K562 (cell line): ENCODE measurements at regions not wholly inside any gene's neighbourhood (a gene's known extent, or its start where the extent isn't known, plus 50 kb on each side); places are given as distances from the start of the nearest gene placed in this dataset.

Source experiments
- ARNT ChIP-seq, 2 experiments: fragments of 450-650 bp; IDR thresholded peaks; 2 replicates each; pipeline ENCODE4 v1.6.1; 2016; ENCODE audit warnings: mild to moderate bottlenecking in 1 of 2
- BRD9 ChIP-seq: fragments of 450-650 bp; IDR thresholded peaks from 2 replicates; pipeline ENCODE4 v1.6.1; 2018; ENCODE audit warnings: low read depth; ENCODE audit not compliant: partially characterized antibody
- HSF4 ChIP-seq: fragments of 250-450 bp; sonication (Bioruptor Pico); IDR thresholded peaks from 2 replicates; pipeline ENCODE4 v2.1.2; 2022; ENCODE audit warnings: mild to moderate bottlenecking, moderate library complexity, borderline replicate concordance
- KDM1A ChIP-seq, 2 experiments: fragments of 450-650 bp; IDR thresholded peaks; 2 replicates each; pipeline ENCODE4 v1.6.1; 2016; ENCODE audit warnings: mild to moderate bottlenecking in 2 of 2
- L3MBTL2 ChIP-seq: fragments of 450-650 bp; IDR thresholded peaks from 2 replicates; pipeline ENCODE4 v1.6.1; 2016; ENCODE audit warnings: mild to moderate bottlenecking, moderate library complexity
- MAZ ChIP-seq, 2 experiments: fragments of 450-650 bp in 1 of 2; sonication (generic) in 1 of 2; formaldehyde crosslinking; IDR thresholded peaks in 1 of 2; conservative IDR thresholded peaks in 1 of 2; 2 replicates each; pipeline versions ENCODE4 v1.4.0 to v1.5.0; 2020; ENCODE audit warnings: mild to moderate bottlenecking in 1 of 2, missing genetic modification reagents in 1 of 2
- NELFE ChIP-seq: IDR thresholded peaks from 2 replicates; pipeline ENCODE4 v1.6.1; 2011; ENCODE audit warnings: mild to moderate bottlenecking; ENCODE audit not compliant: insufficient read depth, insufficient read length
- RAD21 ChIP-seq, 2 experiments: fragments of 250-450 bp in 1 of 2; fragments of 450-650 bp in 1 of 2; sonication (Bioruptor Pico) in 1 of 2; formaldehyde crosslinking in 1 of 2; IDR thresholded peaks in 1 of 2; conservative IDR thresholded peaks in 1 of 2; 2 replicates each; pipeline versions ENCODE4 v1.4.0 to v1.8.0; 2020 to 2022; ENCODE audit warnings: mild to moderate bottlenecking in 2 of 2, moderate library complexity in 1 of 2
- SMAD1 ChIP-seq: fragments of 150-350 bp; IDR thresholded peaks from 2 replicates; pipeline ENCODE4 v1.6.1; 2014; ENCODE audit warnings: low read length, low read depth; ENCODE audit not compliant: partially characterized antibody
- SMAD3 ChIP-seq: fragments of 450-650 bp; formaldehyde crosslinking; conservative IDR thresholded peaks from 2 replicates; pipeline ENCODE4 v1.4.0; 2020; ENCODE audit warnings: mild to moderate bottlenecking
- STAT5B ChIP-seq: fragments of 250-450 bp; sonication (Bioruptor Pico); IDR thresholded peaks from 2 replicates; pipeline ENCODE4 v1.8.0; 2021; ENCODE audit warnings: mild to moderate bottlenecking, inconsistent platforms
- ZNF586 ChIP-seq: fragments of 450-650 bp; formaldehyde crosslinking; conservative IDR thresholded peaks from 2 replicates; pipeline ENCODE4 v1.4.0; 2020; ENCODE audit warnings: mild to moderate bottlenecking, moderate library complexity
- ZNF644 ChIP-seq: fragments of 200-800 bp; sonication (Bioruptor generic); IDR thresholded peaks from 2 replicates; pipeline ENCODE4 v1.6.1; 2016; ENCODE audit warnings: low read depth, missing genetic modification characterization, missing compliant biosample characterization
- ZNF696 ChIP-seq: fragments of 250-450 bp; sonication (Bioruptor Pico); conservative IDR thresholded peaks from 2 replicates; pipeline ENCODE4 v1.4.0; 2020; ENCODE audit warnings: mild to moderate bottlenecking, moderate library complexity
- TF ChIP-seq, protein P1 (sequence below): fragments of 200-800 bp; sonication (Bioruptor generic); IDR thresholded peaks from 2 replicates; pipeline ENCODE4 v1.6.1; 2016; ENCODE audit warnings: missing genetic modification characterization, missing compliant biosample characterization
- TF ChIP-seq, protein P2 (sequence below): fragments of 250-450 bp; sonication (Bioruptor Pico); IDR thresholded peaks from 2 replicates; pipeline ENCODE4 v1.4.0; 2020; ENCODE audit warnings: mild to moderate bottlenecking, moderate library complexity
- TF ChIP-seq, protein P3 (sequence below): fragments of 450-650 bp; formaldehyde crosslinking; IDR thresholded peaks from 2 replicates; pipeline ENCODE4 v1.4.0; 2020; ENCODE audit warnings: mild to moderate bottlenecking, moderate library complexity
- TF ChIP-seq, protein P4 (sequence below): IDR thresholded peaks from 2 replicates; pipeline ENCODE4 v1.6.1; 2016; ENCODE audit warnings: missing genetic modification characterization, missing compliant biosample characterization

DNA sequence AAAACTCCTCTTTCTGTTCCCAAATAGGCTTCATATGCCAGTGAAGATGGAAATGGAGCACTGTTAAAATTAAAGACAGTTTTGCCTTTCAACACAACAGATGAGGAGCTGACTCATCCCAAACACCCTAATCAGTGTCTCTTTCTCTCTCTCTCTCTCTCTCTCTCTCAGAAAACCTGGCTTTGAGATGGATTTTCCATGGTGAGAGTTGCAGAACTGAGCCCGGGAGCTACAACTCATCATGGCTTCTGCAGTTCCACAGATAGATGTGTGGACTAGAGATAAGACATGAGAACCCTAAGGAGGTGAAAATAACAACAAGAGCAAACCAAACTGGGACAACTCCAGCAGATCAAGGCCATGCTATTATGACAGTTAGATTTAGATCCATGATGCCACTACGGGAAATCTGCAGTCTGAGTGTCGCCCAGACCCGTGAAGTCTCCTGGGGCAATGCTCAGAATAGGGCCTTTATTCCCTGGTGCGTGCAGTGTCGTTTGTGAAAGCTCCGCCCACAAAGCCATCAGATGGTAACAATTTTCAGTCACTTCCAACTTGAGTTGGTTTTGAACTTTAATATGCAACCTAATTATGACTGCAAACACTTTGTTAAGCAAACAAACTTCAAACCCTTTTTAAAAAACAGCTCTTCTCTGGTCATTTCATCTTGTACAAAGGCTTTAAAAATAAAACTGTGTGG is 338.2 kb upstream of the PREP start (continued):
- TF ChIP-seq, protein P1, sequence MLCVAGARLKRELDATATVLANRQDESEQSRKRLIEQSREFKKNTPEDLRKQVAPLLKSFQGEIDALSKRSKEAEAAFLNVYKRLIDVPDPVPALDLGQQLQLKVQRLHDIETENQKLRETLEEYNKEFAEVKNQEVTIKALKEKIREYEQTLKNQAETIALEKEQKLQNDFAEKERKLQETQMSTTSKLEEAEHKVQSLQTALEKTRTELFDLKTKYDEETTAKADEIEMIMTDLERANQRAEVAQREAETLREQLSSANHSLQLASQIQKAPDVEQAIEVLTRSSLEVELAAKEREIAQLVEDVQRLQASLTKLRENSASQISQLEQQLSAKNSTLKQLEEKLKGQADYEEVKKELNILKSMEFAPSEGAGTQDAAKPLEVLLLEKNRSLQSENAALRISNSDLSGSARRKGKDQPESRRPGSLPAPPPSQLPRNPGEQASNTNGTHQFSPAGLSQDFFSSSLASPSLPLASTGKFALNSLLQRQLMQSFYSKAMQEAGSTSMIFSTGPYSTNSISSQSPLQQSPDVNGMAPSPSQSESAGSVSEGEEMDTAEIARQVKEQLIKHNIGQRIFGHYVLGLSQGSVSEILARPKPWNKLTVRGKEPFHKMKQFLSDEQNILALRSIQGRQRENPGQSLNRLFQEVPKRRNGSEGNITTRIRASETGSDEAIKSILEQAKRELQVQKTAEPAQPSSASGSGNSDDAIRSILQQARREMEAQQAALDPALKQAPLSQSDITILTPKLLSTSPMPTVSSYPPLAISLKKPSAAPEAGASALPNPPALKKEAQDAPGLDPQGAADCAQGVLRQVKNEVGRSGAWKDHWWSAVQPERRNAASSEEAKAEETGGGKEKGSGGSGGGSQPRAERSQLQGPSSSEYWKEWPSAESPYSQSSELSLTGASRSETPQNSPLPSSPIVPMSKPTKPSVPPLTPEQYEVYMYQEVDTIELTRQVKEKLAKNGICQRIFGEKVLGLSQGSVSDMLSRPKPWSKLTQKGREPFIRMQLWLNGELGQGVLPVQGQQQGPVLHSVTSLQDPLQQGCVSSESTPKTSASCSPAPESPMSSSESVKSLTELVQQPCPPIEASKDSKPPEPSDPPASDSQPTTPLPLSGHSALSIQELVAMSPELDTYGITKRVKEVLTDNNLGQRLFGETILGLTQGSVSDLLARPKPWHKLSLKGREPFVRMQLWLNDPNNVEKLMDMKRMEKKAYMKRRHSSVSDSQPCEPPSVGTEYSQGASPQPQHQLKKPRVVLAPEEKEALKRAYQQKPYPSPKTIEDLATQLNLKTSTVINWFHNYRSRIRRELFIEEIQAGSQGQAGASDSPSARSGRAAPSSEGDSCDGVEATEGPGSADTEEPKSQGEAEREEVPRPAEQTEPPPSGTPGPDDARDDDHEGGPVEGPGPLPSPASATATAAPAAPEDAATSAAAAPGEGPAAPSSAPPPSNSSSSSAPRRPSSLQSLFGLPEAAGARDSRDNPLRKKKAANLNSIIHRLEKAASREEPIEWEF (CRISPR knock-in tag): no peak
- TF ChIP-seq SMAD3 (CRISPR knock-in tag) (0 out of 2 replicates have a peak, but pooled peaks have one; percentile 25), SMAD1 (no peak), ARNT (IDR thresholded peaks at IDR 0.05) (no peak; a peak in 1 of 4 replicates), BRD9 (no peak), MAZ (CRISPR knock-in tag; conservative IDR thresholded peaks at IDR 0.05 in 1 of 2, IDR thresholded peaks at IDR 0.05 in 1 of 2) (no peak; a peak in 1 of 4 replicates), KDM1A (IDR thresholded peaks at IDR 0.05) (peak; percentile 65 to 71), ZNF696 (CRISPR knock-in tag) (no peak), ZNF586 (CRISPR knock-in tag) (no peak), NELFE (no peak), HSF4 (CRISPR knock-in tag) (no peak), ZNF644 (tag) (no peak), RAD21 (CRISPR knock-in tag; conservative IDR thresholded peaks at IDR 0.05 in 1 of 2, IDR thresholded peaks at IDR 0.05 in 1 of 2) (no peak), STAT5B (CRISPR knock-in tag) (no peak), L3MBTL2 (no peak; the same call in 1 of the 2 replicates)
- TF ChIP-seq, protein P2, sequence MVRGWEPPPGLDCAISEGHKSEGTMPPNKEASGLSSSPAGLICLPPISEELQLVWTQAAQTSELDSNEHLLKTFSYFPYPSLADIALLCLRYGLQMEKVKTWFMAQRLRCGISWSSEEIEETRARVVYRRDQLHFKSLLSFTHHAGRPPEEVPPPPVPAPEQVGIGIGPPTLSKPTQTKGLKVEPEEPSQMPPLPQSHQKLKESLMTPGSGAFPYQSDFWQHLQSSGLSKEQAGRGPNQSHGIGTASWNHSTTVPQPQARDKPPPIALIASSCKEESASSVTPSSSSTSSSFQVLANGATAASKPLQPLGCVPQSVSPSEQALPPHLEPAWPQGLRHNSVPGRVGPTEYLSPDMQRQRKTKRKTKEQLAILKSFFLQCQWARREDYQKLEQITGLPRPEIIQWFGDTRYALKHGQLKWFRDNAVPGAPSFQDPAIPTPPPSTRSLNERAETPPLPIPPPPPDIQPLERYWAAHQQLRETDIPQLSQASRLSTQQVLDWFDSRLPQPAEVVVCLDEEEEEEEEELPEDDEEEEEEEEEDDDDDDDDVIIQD (CRISPR knock-in tag): no peak
- TF ChIP-seq, protein P3, sequence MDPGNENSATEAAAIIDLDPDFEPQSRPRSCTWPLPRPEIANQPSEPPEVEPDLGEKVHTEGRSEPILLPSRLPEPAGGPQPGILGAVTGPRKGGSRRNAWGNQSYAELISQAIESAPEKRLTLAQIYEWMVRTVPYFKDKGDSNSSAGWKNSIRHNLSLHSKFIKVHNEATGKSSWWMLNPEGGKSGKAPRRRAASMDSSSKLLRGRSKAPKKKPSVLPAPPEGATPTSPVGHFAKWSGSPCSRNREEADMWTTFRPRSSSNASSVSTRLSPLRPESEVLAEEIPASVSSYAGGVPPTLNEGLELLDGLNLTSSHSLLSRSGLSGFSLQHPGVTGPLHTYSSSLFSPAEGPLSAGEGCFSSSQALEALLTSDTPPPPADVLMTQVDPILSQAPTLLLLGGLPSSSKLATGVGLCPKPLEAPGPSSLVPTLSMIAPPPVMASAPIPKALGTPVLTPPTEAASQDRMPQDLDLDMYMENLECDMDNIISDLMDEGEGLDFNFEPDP (CRISPR knock-in tag): no peak
- TF ChIP-seq, protein P4, sequence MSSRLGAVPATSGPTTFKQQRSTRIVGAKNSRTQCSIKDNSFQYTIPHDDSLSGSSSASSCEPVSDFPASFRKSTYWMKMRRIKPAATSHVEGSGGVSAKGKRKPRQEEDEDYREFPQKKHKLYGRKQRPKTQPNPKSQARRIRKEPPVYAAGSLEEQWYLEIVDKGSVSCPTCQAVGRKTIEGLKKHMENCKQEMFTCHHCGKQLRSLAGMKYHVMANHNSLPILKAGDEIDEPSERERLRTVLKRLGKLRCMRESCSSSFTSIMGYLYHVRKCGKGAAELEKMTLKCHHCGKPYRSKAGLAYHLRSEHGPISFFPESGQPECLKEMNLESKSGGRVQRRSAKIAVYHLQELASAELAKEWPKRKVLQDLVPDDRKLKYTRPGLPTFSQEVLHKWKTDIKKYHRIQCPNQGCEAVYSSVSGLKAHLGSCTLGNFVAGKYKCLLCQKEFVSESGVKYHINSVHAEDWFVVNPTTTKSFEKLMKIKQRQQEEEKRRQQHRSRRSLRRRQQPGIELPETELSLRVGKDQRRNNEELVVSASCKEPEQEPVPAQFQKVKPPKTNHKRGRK (tag): no peak
